Vagina (tissue), 2 donors: ENCODE measurements at regions not wholly inside any gene's neighbourhood (a gene's known extent, or its start where the extent isn't known, plus 50 kb on each side); places are given as distances from the start of the nearest gene placed in this dataset.

ENCODE experiments used
- DNase-seq, 2 donors: peaks; one replicate each; pipeline ENCODE4 v3.0.0-alpha.2; 2017; ENCODE audit errors: extremely low spot score in 2 of 2
- H3K27ac ChIP-seq: fragments of 200-600 bp; sonication (generic); one replicate; pipeline ENCODE4 v1.5.1; 2019
- H3K27me3 ChIP-seq: fragments of 200-600 bp; sonication (generic); one replicate; pipeline ENCODE4 v1.5.1; 2019
- H3K36me3 ChIP-seq, 2 donors: fragments of 200-600 bp; sonication (generic); one replicate each; pipeline ENCODE4 v1.5.1; 2017 to 2019
- H3K4me1 ChIP-seq: fragments of 200-600 bp; sonication (generic); one replicate; pipeline ENCODE4 v1.5.1; 2019
- H3K4me3 ChIP-seq, 2 donors: fragments of 200-600 bp; sonication (generic); 1 replicate in 1 of 2; 2 replicates in 1 of 2; pipeline ENCODE4 v1.5.1; 2016 to 2019
- H3K9me3 ChIP-seq: fragments of 200-600 bp; sonication (generic); one replicate; pipeline ENCODE4 v1.5.1; 2019
- POLR2A ChIP-seq, 2 donors: fragments of 450-650 bp; IDR thresholded peaks; one replicate each; pipeline ENCODE4 v1.6.1; 2017; ENCODE audit warnings: antibody characterized with exemption in 2 of 2, mild to moderate bottlenecking in 2 of 2, moderate library complexity in 2 of 2
- POLR2AphosphoS5 ChIP-seq, 2 donors: sonication (generic); formaldehyde crosslinking; IDR thresholded peaks; one replicate each; pipeline ENCODE4 v1.9.0; 2017; ENCODE audit warnings: antibody characterized with exemption in 2 of 2, mild to moderate bottlenecking in 2 of 2, low read depth in 1 of 2; ENCODE audit not compliant: insufficient read depth in 1 of 2
- intact Hi-C: fragments of 100-400 bp; cut with DNase I; formaldehyde crosslinking; loops from one replicate; pipeline ENCODE4 v1.15.1; 2023
- TF ChIP-seq, protein P1 (sequence below), 3 experiments: fragments of 450-650 bp in 2 of 3; fragments of 200-600 bp in 1 of 3; sonication (generic) in 1 of 3; IDR thresholded peaks; one replicate each; pipeline ENCODE4 v1.5.1; 2017 to 2019; ENCODE audit warnings: antibody characterized with exemption in 3 of 3, mild to moderate bottlenecking in 2 of 3, moderate library complexity in 2 of 3

- no peak overlapping the region for H3K27ac ChIP-seq
- no peak for TF ChIP-seq POLR2AphosphoS5 (IDR thresholded peaks at IDR 0.05; ENCODE audit: insufficient read depth in 1 of 2, low read depth in 1 of 2)
- TF ChIP-seq, protein P1, sequence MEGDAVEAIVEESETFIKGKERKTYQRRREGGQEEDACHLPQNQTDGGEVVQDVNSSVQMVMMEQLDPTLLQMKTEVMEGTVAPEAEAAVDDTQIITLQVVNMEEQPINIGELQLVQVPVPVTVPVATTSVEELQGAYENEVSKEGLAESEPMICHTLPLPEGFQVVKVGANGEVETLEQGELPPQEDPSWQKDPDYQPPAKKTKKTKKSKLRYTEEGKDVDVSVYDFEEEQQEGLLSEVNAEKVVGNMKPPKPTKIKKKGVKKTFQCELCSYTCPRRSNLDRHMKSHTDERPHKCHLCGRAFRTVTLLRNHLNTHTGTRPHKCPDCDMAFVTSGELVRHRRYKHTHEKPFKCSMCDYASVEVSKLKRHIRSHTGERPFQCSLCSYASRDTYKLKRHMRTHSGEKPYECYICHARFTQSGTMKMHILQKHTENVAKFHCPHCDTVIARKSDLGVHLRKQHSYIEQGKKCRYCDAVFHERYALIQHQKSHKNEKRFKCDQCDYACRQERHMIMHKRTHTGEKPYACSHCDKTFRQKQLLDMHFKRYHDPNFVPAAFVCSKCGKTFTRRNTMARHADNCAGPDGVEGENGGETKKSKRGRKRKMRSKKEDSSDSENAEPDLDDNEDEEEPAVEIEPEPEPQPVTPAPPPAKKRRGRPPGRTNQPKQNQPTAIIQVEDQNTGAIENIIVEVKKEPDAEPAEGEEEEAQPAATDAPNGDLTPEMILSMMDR (IDR thresholded peaks at IDR 0.05), result no peak
- TF ChIP-seq POLR2A (IDR thresholded peaks at IDR 0.05), result no peak
- H3K27me3 ChIP-seq, result no peaks in the 10 kb centered on the region
- DNase-seq, result peak in 1 of 2 donors; percentile 18
- H3K9me3 ChIP-seq, result no peaks in the 10 kb centered on the region
- intact Hi-C loops, result no loop called here
- H3K4me3 ChIP-seq, result no peak overlapping the region
- no peaks in the 10 kb centered on the region for H3K4me1 ChIP-seq
- no peaks in the 10 kb centered on the region for H3K36me3 ChIP-seq
Measured at GRCh38 chr9:38256461-38256860, 136.0 kb upstream of the ALDH1B1 start.

GRCh38 chr9:38255599-38255998, 136.9 kb upstream of the ALDH1B1 start:
- H3K36me3 ChIP-seq, result no peaks in the 10 kb centered on the region
- H3K4me1 ChIP-seq, result no peaks in the 10 kb centered on the region
- no peaks in the 10 kb centered on the region for H3K27me3 ChIP-seq
- intact Hi-C loops, result no loop called here
- H3K27ac ChIP-seq, result no peak overlapping the region
- peak; percentile 37 to 46 for DNase-seq
- no peak for TF ChIP-seq POLR2AphosphoS5 (IDR thresholded peaks at IDR 0.05; ENCODE audit: insufficient read depth in 1 of 2, low read depth in 1 of 2)
- no peak for TF ChIP-seq POLR2A (IDR thresholded peaks at IDR 0.05)
- TF ChIP-seq, protein P1 (IDR thresholded peaks at IDR 0.05), result no peak
- H3K9me3 ChIP-seq, result no peaks in the 10 kb centered on the region
- H3K4me3 ChIP-seq, result no peak overlapping the region

DNA sequence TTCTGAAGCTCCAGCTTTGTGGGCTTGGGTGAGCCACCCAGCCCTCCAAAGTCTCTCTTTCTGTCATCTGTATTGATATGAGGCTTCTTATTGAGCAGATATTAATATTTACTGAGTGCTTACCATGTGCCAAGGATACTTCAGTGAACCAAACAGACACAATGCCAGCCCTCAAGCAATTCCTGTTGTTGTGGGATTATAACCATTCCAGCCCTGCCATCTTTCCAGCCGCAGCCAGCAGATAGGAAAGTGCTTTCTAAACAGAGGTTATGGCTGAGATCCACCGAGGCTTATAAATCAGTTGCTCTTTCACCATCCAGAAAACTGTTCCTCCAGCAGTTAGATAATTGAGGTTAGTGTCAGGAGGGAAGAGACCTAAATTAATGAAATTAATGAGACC, 137.7 kb upstream of the ALDH1B1 start:
- Histone ChIP-seq H3K36me3 (no peaks in the 10 kb centered on the region), H3K4me3 (no peak overlapping the region), H3K27ac (no peak overlapping the region), H3K27me3 (no peaks in the 10 kb centered on the region), H3K9me3 (no peaks in the 10 kb centered on the region), H3K4me1 (no peaks in the 10 kb centered on the region)
- DNase-seq, result peak; percentile 44 to 52
- no peak for TF ChIP-seq POLR2AphosphoS5 (IDR thresholded peaks at IDR 0.05; ENCODE audit: insufficient read depth in 1 of 2, low read depth in 1 of 2)
- TF ChIP-seq, protein P1 (IDR thresholded peaks at IDR 0.05), result no peak
- no peak for TF ChIP-seq POLR2A (IDR thresholded peaks at IDR 0.05)
- intact Hi-C loops, result no loop called here

DNA sequence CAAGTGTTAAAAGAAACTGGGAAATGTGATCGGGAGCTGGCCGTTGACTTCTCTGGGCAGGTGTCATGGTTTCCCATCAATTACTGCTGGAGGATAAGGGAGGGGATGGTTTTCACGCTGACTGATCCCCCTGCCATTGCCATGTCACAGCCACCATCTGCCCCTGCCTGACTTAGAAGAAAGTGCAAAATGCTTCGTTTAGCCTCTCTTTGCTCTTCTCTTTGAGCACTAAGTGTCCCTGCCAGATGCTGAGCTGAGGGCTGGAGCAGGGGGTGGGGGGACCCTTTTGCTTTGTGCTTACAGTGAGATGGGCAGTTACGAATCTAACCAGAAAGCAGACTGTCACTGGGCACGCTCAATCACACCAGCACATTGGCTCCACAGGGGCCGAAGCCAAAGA, 138.4 kb upstream of the ALDH1B1 start:
- Histone ChIP-seq H3K4me1 (no peaks in the 10 kb centered on the region), H3K36me3 (no peaks in the 10 kb centered on the region), H3K27ac (no peak overlapping the region), H3K9me3 (no peaks in the 10 kb centered on the region), H3K27me3 (no peaks in the 10 kb centered on the region), H3K4me3 (no peak overlapping the region)
- peak in 1 of 2 donors; percentile 72 for DNase-seq
- TF ChIP-seq, protein P1 (IDR thresholded peaks at IDR 0.05), result no peak
- no peak for TF ChIP-seq POLR2A (IDR thresholded peaks at IDR 0.05)
- no peak for TF ChIP-seq POLR2AphosphoS5 (IDR thresholded peaks at IDR 0.05; ENCODE audit: insufficient read depth in 1 of 2, low read depth in 1 of 2)
- intact Hi-C loops, result no loop called here

DNA sequence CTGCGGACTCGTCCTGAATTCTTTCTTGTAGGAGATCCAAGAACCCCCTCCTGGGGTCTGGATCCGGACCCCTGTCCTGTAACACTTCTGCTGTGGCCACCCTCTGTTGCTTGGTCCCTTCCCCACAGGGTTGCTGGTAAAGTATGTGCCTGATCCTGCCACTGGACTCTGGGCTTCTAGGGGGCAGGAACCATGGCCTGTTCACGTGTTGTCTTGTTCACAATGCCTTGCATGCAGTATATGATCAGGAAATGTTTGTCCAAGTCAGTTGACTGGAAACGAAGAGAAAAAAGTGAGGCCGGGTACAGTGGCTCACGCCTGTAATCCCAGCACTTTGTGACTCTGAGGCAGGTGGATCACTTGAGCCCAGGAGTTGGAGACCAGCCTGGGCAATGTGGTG, 139.3 kb upstream of the ALDH1B1 start:
- Histone ChIP-seq H3K27me3 (no peaks in the 10 kb centered on the region), H3K4me3 (no peak overlapping the region), H3K27ac (no peak overlapping the region), H3K36me3 (no peaks in the 10 kb centered on the region), H3K9me3 (no peaks in the 10 kb centered on the region), H3K4me1 (no peaks in the 10 kb centered on the region)
- DNase-seq, result peak; percentile 58 to 60
- intact Hi-C loops, result no loop called here
- TF ChIP-seq POLR2AphosphoS5 (IDR thresholded peaks at IDR 0.05; ENCODE audit: insufficient read depth in 1 of 2, low read depth in 1 of 2) (no peak), POLR2A (IDR thresholded peaks at IDR 0.05) (no peak)
- TF ChIP-seq, protein P1 (IDR thresholded peaks at IDR 0.05), result no peak
